ENCODE measurements at regions not wholly inside any gene's neighbourhood (a gene's known extent, or its start where the extent isn't known, plus 50 kb on each side); places are given as distances from the start of the nearest gene placed in this dataset.

DNA sequence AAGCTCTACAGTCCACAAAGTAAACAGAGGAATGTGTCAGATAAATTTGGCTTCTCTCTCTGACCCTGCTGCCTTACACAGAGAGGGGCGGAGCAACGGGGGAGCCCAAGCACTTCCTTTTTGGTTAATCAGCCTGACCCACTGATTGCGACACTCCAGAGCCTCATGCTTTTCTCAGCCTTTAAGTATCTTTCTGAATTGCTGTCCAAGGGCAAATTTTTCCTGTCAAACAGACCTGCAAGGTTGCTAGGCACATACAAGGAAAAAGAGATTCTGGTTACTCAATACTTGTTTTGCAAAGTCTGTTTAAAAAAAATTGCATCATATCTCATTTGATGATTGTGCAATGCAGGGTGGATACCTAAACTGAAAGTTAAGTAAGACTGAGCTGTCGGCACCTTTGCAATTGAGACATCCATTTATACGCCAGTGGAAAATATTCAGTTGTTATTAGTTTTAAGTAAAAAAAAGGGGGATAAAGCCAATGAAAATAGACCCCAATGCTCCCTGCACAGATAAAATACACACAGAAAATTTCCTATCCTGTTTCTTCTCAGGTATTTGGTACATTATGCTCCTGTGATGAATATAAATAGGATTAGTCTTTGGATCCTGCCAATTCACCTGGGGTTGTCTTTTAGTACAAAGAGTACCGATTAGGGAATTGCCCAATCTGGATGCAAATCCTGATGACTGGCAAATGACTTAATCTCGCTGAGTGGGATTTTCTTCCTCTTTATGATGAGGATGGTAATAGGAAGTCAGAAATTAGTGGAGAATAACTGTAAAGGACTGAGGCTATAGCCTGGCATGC lies 260.2 kb upstream of the TRIB2 start:
- H3K4me1 ChIP-seq (ENCODE audit: control insufficient read depth, low read length), result peaks cover 22% of the 10 kb centered on the region
- H3K36me3 ChIP-seq (ENCODE audit: control insufficient read depth, low read length), result no peaks in the 10 kb centered on the region
- H3K9me3 ChIP-seq (ENCODE audit: control insufficient read depth, insufficient read depth, low read length), result no peaks in the 10 kb centered on the region
- no peak for TF ChIP-seq EZH2phosphoT487 (IDR thresholded peaks at IDR 0.05; ENCODE audit: borderline replicate concordance, low read length)
- TF ChIP-seq, protein P1, sequence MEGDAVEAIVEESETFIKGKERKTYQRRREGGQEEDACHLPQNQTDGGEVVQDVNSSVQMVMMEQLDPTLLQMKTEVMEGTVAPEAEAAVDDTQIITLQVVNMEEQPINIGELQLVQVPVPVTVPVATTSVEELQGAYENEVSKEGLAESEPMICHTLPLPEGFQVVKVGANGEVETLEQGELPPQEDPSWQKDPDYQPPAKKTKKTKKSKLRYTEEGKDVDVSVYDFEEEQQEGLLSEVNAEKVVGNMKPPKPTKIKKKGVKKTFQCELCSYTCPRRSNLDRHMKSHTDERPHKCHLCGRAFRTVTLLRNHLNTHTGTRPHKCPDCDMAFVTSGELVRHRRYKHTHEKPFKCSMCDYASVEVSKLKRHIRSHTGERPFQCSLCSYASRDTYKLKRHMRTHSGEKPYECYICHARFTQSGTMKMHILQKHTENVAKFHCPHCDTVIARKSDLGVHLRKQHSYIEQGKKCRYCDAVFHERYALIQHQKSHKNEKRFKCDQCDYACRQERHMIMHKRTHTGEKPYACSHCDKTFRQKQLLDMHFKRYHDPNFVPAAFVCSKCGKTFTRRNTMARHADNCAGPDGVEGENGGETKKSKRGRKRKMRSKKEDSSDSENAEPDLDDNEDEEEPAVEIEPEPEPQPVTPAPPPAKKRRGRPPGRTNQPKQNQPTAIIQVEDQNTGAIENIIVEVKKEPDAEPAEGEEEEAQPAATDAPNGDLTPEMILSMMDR (IDR thresholded peaks at IDR 0.05; ENCODE audit: low read depth, low read length, poor library complexity, severe bottlenecking), result no peak
- H3K4me2 ChIP-seq (ENCODE audit: low read length), result peak overlapping the region; percentile 66
- no peaks in the 10 kb centered on the region for H3K79me2 ChIP-seq (ENCODE audit: control insufficient read depth, low read length)
- peak overlapping the region; percentile 50 for H3K4me3 ChIP-seq (ENCODE audit: low read length)
- H3K27ac ChIP-seq (ENCODE audit: low read depth, low read length), result no peak overlapping the region
- H4K20me1 ChIP-seq (ENCODE audit: control insufficient read depth, insufficient read depth, low read depth, low read length), result no peaks in the 10 kb centered on the region
- no peaks in the 10 kb centered on the region for H3F3A ChIP-seq (ENCODE audit: control insufficient read depth, insufficient read depth)
- H3K9me2 ChIP-seq (replicated peaks; ENCODE audit: control insufficient read depth, low read length), result no peaks in the 10 kb centered on the region
- no peaks in the 10 kb centered on the region for H3K27me3 ChIP-seq (ENCODE audit: control insufficient read depth, low read length)

- Histone ChIP-seq H3K36me3 (ENCODE audit: control insufficient read depth, low read length) (no peaks in the 10 kb centered on the region), H3K27me3 (ENCODE audit: control insufficient read depth, low read length) (no peaks in the 10 kb centered on the region), H3K4me1 (ENCODE audit: control insufficient read depth, low read length) (peaks cover 11% of the 10 kb centered on the region), H3K79me2 (ENCODE audit: control insufficient read depth, low read length) (no peaks in the 10 kb centered on the region), H3K27ac (ENCODE audit: low read depth, low read length) (no peak overlapping the region), H3K4me2 (ENCODE audit: low read length) (no peak overlapping the region), H4K20me1 (ENCODE audit: control insufficient read depth, insufficient read depth, low read depth, low read length) (no peaks in the 10 kb centered on the region), H3K9me3 (ENCODE audit: control insufficient read depth, insufficient read depth, low read length) (no peaks in the 10 kb centered on the region), H3K9me2 (replicated peaks; ENCODE audit: control insufficient read depth, low read length) (no peaks in the 10 kb centered on the region), H3F3A (ENCODE audit: control insufficient read depth, insufficient read depth) (no peaks in the 10 kb centered on the region), H3K4me3 (ENCODE audit: low read length) (no peak overlapping the region)
- no peak for TF ChIP-seq EZH2phosphoT487 (IDR thresholded peaks at IDR 0.05; ENCODE audit: borderline replicate concordance, low read length)
- TF ChIP-seq, protein P1 (IDR thresholded peaks at IDR 0.05; ENCODE audit: low read depth, low read length, poor library complexity, severe bottlenecking), result no peak
Observed at GRCh38 chr2:12457831-12458230, 258.9 kb upstream of the TRIB2 start.

GRCh38 chr2:12463189-12463588 lies 253.5 kb upstream of the TRIB2 start:
- no peaks in the 10 kb centered on the region for H4K20me1 ChIP-seq (ENCODE audit: control insufficient read depth, insufficient read depth, low read depth, low read length)
- H3K4me2 ChIP-seq (ENCODE audit: low read length), result no peak overlapping the region
- no peak overlapping the region for H3K4me3 ChIP-seq (ENCODE audit: low read length)
- H3F3A ChIP-seq (ENCODE audit: control insufficient read depth, insufficient read depth), result no peaks in the 10 kb centered on the region
- no peaks in the 10 kb centered on the region for H3K36me3 ChIP-seq (ENCODE audit: control insufficient read depth, low read length)
- H3K4me1 ChIP-seq (ENCODE audit: control insufficient read depth, low read length), result no peaks in the 10 kb centered on the region
- H3K27ac ChIP-seq (ENCODE audit: low read depth, low read length), result no peak overlapping the region
- no peaks in the 10 kb centered on the region for H3K27me3 ChIP-seq (ENCODE audit: control insufficient read depth, low read length)
- H3K9me3 ChIP-seq (ENCODE audit: control insufficient read depth, insufficient read depth, low read length), result no peaks in the 10 kb centered on the region
- H3K9me2 ChIP-seq (replicated peaks; ENCODE audit: control insufficient read depth, low read length), result no peaks in the 10 kb centered on the region
- H3K79me2 ChIP-seq (ENCODE audit: control insufficient read depth, low read length), result no peaks in the 10 kb centered on the region
- TF ChIP-seq, protein P1 (IDR thresholded peaks at IDR 0.05; ENCODE audit: low read depth, low read length, poor library complexity, severe bottlenecking), result no peak
- no peak for TF ChIP-seq EZH2phosphoT487 (IDR thresholded peaks at IDR 0.05; ENCODE audit: borderline replicate concordance, low read length)
